ENCODE measurements at regions not wholly inside any gene's neighbourhood (a gene's known extent, or its start where the extent isn't known, plus 50 kb on each side); places are given as distances from the start of the nearest gene placed in this dataset.

- Mint-ChIP-seq H3K27ac (ENCODE audit: unreplicated experiment) (no peak overlapping the region), H3K4me3 (no peak overlapping the region), H3K27me3 (ENCODE audit: low read depth) (no peaks in the 10 kb centered on the region), H3K4me1 (no peaks in the 10 kb centered on the region), H3K9me3 (no peaks in the 10 kb centered on the region), H3K36me3 (ENCODE audit: low read depth) (no peaks in the 10 kb centered on the region)
- no peak for DNase-seq (ENCODE audit: low read depth, low spot score)
- TF ChIP-seq CTCF (conservative IDR thresholded peaks at IDR 0.05) = no peak
These were observed 195.1 kb downstream of the RDH14 start for GRCh38 chr2:18365342-18365741.

GRCh38 chr2:18363348-18363747 lies 197.1 kb downstream of the RDH14 start:
- no peak for TF ChIP-seq CTCF (conservative IDR thresholded peaks at IDR 0.05)
- no peak overlapping the region for H3K27ac Mint-ChIP-seq (ENCODE audit: unreplicated experiment)
- H3K36me3 Mint-ChIP-seq (ENCODE audit: low read depth) = no peaks in the 10 kb centered on the region

GRCh38 chr2:18362696-18363095 lies 197.8 kb downstream of the RDH14 start:
- no peaks in the 10 kb centered on the region for H3K27me3 Mint-ChIP-seq (ENCODE audit: low read depth)
- no peak overlapping the region for H3K27ac Mint-ChIP-seq (ENCODE audit: unreplicated experiment)
- TF ChIP-seq CTCF (conservative IDR thresholded peaks at IDR 0.05) = no peak
- no peaks in the 10 kb centered on the region for H3K4me1 Mint-ChIP-seq
- no peaks in the 10 kb centered on the region for H3K9me3 Mint-ChIP-seq
- H3K4me3 Mint-ChIP-seq = no peak overlapping the region
- no peak for DNase-seq (ENCODE audit: low read depth, low spot score)
- H3K36me3 Mint-ChIP-seq (ENCODE audit: low read depth) = no peaks in the 10 kb centered on the region

More at GRCh38 chr2:18363348-18363747, 197.1 kb downstream of the RDH14 start:
- no peaks in the 10 kb centered on the region for H3K27me3 Mint-ChIP-seq (ENCODE audit: low read depth)
- no peak overlapping the region for H3K4me3 Mint-ChIP-seq
- no peaks in the 10 kb centered on the region for H3K4me1 Mint-ChIP-seq
- H3K9me3 Mint-ChIP-seq = no peaks in the 10 kb centered on the region
- DNase-seq (ENCODE audit: low read depth, low spot score) = no peak

- Mint-ChIP-seq H3K27ac (ENCODE audit: unreplicated experiment) (no peak overlapping the region), H3K9me3 (no peaks in the 10 kb centered on the region)
These were observed 202.9 kb downstream of the RDH14 start for GRCh38 chr2:18357537-18357936.

GRCh38 chr2:18356676-18357075 lies 203.8 kb downstream of the RDH14 start:
- H3K4me1 Mint-ChIP-seq = no peaks in the 10 kb centered on the region

More at GRCh38 chr2:18357537-18357936, 202.9 kb downstream of the RDH14 start:
- no peaks in the 10 kb centered on the region for H3K4me1 Mint-ChIP-seq
- DNase-seq (ENCODE audit: low read depth, low spot score) = no peak
- no peak for TF ChIP-seq CTCF (conservative IDR thresholded peaks at IDR 0.05)
- no peaks in the 10 kb centered on the region for H3K27me3 Mint-ChIP-seq (ENCODE audit: low read depth)
- H3K4me3 Mint-ChIP-seq = no peak overlapping the region
- no peaks in the 10 kb centered on the region for H3K36me3 Mint-ChIP-seq (ENCODE audit: low read depth)

More at GRCh38 chr2:18356676-18357075, 203.8 kb downstream of the RDH14 start:
- Mint-ChIP-seq H3K36me3 (ENCODE audit: low read depth) (no peaks in the 10 kb centered on the region), H3K27ac (ENCODE audit: unreplicated experiment) (no peak overlapping the region), H3K27me3 (ENCODE audit: low read depth) (no peaks in the 10 kb centered on the region), H3K9me3 (no peaks in the 10 kb centered on the region), H3K4me3 (no peak overlapping the region)
- no peak for DNase-seq (ENCODE audit: low read depth, low spot score)
- no peak for TF ChIP-seq CTCF (conservative IDR thresholded peaks at IDR 0.05)

Data from neural crest cell (in vitro differentiated cells).